HepG2 (cell line): ENCODE measurements at regions not wholly inside any gene's neighbourhood (a gene's known extent, or its start where the extent isn't known, plus 50 kb on each side); places are given as distances from the start of the nearest gene placed in this dataset.
"Not testable (repeated sequence)": the region's sequence is repeated elsewhere in the genome, so short reads cannot be mapped to it uniquely, and the experiment has no call there.

Experiments used
- ATAC-seq: fragments of 200-7000 bp; cut with Tn5 transposase; 3 replicates; pipeline ENCODE4 v1.9.1; 2020; ENCODE audit warnings: mild to moderate bottlenecking, moderate library complexity
- BruUV-seq: library from RNA; stranded (reverse); fragments of 400-500 nt; replicated peaks from 2 replicates; lab custom pipeline; 2021; lab: Mats Ljungman, UMichigan
- CTCF ChIA-PET: fragments of 300-600 bp; formaldehyde crosslinking; extraction: SDS; loops from one replicate; lab custom pipeline; 2021; ENCODE audit warnings: low total read pairs, inconsistent platforms, low intra/inter-chr PET ratio; lab: Yijun Ruan, JAX
- POLR2A ChIA-PET: fragments of 350-600 bp; sonication (Branson Sonifier 250); formaldehyde crosslinking; loops from one replicate; lab custom pipeline; 2020; ENCODE audit warnings: antibody characterized with exemption, inconsistent platforms; lab: Yijun Ruan, JAX
- DNase-seq: peaks from one replicate; pipeline ENCODE4 v3.0.0-alpha.2; 2015; ENCODE audit warnings: low spot score
- FAIRE-seq: peaks from 3 replicates; lab custom pipeline; 2011; peaks lifted over from hg19 to GRCh38; lab: Jason Lieb, UNC
- H2AFZ ChIP-seq: one replicate; pipeline ENCODE4 v1.6.1; 2011; ENCODE audit warnings: low read length, inconsistent platforms
- H3K27ac ChIP-seq: fragments of 300-600 bp; 3 replicates; pipeline ENCODE4 v1.8.0; 2011; ENCODE audit warnings: mixed run types, mild to moderate bottlenecking, mixed read lengths, low read length, inconsistent platforms; ENCODE audit not compliant: insufficient read depth; ENCODE audit errors: extremely low read length
- H3K27me3 ChIP-seq, 2 experiments: fragments of 200-600 bp in 1 of 2; 2 replicates in 1 of 2; 3 replicates in 1 of 2; pipeline versions ENCODE4 v1.6.0 to v1.8.0; 2011; ENCODE audit warnings: low read length in 2 of 2, mild to moderate bottlenecking in 2 of 2, moderate library complexity in 2 of 2, inconsistent platforms in 1 of 2; ENCODE audit not compliant: insufficient read depth in 2 of 2, control insufficient read depth in 1 of 2
- H3K36me3 ChIP-seq, 2 experiments: fragments of 200-600 bp in 1 of 2; replicated peaks in 1 of 2; 2 replicates in 1 of 2; 3 replicates in 1 of 2; pipeline versions ENCODE4 v1.5.1 to v1.8.0; 2011; ENCODE audit warnings: low read length in 2 of 2, inconsistent platforms in 1 of 2; ENCODE audit not compliant: insufficient read depth in 2 of 2, control insufficient read depth in 1 of 2
- H3K4me1 ChIP-seq: 2 replicates; pipeline ENCODE4 v1.5.1; 2012; ENCODE audit warnings: low read length, inconsistent platforms; ENCODE audit not compliant: insufficient read depth
- H3K4me2 ChIP-seq: 2 replicates; pipeline ENCODE4 v1.6.0; 2011; ENCODE audit warnings: low read depth, low read length, inconsistent platforms
- H3K4me3 ChIP-seq, 3 experiments: fragments of 200-600 bp in 1 of 3; sonication (generic), shearing (Covaris generic) in 1 of 3; replicated peaks in 1 of 3; 2 replicates each; pipeline ENCODE4 v1.5.1; 2011 to 2016; ENCODE audit warnings: low read length in 3 of 3, inconsistent platforms in 2 of 3, low read depth in 2 of 3, mild to moderate bottlenecking in 2 of 3, control low read depth in 1 of 3, mixed read lengths in 1 of 3; ENCODE audit not compliant: insufficient read depth in 1 of 3
- H3K79me2 ChIP-seq: one replicate; pipeline ENCODE4 v1.6.1; 2011; ENCODE audit warnings: low read length, inconsistent platforms; ENCODE audit not compliant: insufficient read depth
- H3K9ac ChIP-seq: 2 replicates; pipeline ENCODE4 v1.6.0; 2011; ENCODE audit warnings: mild to moderate bottlenecking, low read depth, low read length, inconsistent platforms; ENCODE audit not compliant: insufficient read depth
- H3K9me3 ChIP-seq: 2 replicates; pipeline ENCODE4 v1.5.1; 2012; ENCODE audit warnings: mild to moderate bottlenecking, low read length
- H4K20me1 ChIP-seq: 2 replicates; pipeline ENCODE4 v1.6.0; 2011; ENCODE audit warnings: inconsistent platforms, mild to moderate bottlenecking, low read length, moderate library complexity; ENCODE audit not compliant: insufficient read depth
- ZNF672 ChIP-seq: sonication (generic); formaldehyde crosslinking; IDR thresholded peaks from 2 replicates; pipeline ENCODE4 v1.8.1; 2022; ENCODE audit warnings: missing genetic modification reagents
- ZNF737 ChIP-seq: sonication (generic); formaldehyde crosslinking; IDR thresholded peaks from 2 replicates; pipeline ENCODE4 v1.5.0; 2020; ENCODE audit warnings: missing genetic modification reagents, mild to moderate bottlenecking, borderline replicate concordance
- WGBS: methylation state at CpG from one replicate; pipeline ENCODE4 v1.1.6; 2017; ENCODE audit warnings: low lambda C conversion rate; 5-methylcytosine and 5-hydroxymethylcytosine counted together
- in situ Hi-C: cut with HindIII; loops from 2 replicates; pipeline ENCODE4 v1.10.0; 2017; ENCODE audit warnings: low pct_unique_long_range_greater_than_20kb; ENCODE audit not compliant: extremely low pct_ligation_motif_present
- intact Hi-C: fragments of 100-400 bp; cut with micrococcal nuclease; formaldehyde crosslinking; loops from one replicate; pipeline ENCODE4 v1.10.0; 2022; ENCODE audit not compliant: unreplicated experiment
- TF ChIP-seq, protein P1 (sequence below): sonication (generic); formaldehyde crosslinking; IDR thresholded peaks from one replicate; pipeline ENCODE4 v1.5.1; 2020; ENCODE audit warnings: mild to moderate bottlenecking, missing genetic modification reagents; ENCODE audit errors: not compliant biosample characterization

DNA sequence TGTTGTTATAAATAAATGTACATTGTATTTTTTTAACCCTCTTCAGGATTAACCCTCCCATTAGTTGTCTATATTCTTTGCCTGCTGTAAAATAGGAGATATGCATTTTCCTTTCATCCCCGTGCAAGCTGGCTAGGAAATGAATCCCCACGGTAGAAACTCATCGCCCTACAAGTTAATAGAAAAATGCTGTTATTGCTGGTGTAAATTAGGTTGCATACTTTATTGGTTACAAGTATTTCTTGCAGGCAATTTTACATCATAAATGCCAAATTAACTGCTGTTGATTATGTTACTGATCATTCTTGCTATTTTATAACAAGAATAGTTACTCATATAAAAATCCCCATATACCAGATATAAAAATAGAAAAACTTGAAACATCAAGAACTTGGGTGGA lies 454.2 kb upstream of the KLF6 start:
- ChIA-PET CTCF (no interaction called here), POLR2A (no interaction called here)
- no peak for DNase-seq
- 0 out of 5 replicates have a peak, but pooled peaks cover 0 to 6% of the 10 kb centered on the region in 2 experiments for H3K27me3 ChIP-seq
- no peak overlapping the region for H2AFZ ChIP-seq
- H3K9me3 ChIP-seq = no peaks in the 10 kb centered on the region
- in situ Hi-C loops (no loop called here), intact Hi-C loops (no loop called here)
- TF ChIP-seq, protein P1, sequence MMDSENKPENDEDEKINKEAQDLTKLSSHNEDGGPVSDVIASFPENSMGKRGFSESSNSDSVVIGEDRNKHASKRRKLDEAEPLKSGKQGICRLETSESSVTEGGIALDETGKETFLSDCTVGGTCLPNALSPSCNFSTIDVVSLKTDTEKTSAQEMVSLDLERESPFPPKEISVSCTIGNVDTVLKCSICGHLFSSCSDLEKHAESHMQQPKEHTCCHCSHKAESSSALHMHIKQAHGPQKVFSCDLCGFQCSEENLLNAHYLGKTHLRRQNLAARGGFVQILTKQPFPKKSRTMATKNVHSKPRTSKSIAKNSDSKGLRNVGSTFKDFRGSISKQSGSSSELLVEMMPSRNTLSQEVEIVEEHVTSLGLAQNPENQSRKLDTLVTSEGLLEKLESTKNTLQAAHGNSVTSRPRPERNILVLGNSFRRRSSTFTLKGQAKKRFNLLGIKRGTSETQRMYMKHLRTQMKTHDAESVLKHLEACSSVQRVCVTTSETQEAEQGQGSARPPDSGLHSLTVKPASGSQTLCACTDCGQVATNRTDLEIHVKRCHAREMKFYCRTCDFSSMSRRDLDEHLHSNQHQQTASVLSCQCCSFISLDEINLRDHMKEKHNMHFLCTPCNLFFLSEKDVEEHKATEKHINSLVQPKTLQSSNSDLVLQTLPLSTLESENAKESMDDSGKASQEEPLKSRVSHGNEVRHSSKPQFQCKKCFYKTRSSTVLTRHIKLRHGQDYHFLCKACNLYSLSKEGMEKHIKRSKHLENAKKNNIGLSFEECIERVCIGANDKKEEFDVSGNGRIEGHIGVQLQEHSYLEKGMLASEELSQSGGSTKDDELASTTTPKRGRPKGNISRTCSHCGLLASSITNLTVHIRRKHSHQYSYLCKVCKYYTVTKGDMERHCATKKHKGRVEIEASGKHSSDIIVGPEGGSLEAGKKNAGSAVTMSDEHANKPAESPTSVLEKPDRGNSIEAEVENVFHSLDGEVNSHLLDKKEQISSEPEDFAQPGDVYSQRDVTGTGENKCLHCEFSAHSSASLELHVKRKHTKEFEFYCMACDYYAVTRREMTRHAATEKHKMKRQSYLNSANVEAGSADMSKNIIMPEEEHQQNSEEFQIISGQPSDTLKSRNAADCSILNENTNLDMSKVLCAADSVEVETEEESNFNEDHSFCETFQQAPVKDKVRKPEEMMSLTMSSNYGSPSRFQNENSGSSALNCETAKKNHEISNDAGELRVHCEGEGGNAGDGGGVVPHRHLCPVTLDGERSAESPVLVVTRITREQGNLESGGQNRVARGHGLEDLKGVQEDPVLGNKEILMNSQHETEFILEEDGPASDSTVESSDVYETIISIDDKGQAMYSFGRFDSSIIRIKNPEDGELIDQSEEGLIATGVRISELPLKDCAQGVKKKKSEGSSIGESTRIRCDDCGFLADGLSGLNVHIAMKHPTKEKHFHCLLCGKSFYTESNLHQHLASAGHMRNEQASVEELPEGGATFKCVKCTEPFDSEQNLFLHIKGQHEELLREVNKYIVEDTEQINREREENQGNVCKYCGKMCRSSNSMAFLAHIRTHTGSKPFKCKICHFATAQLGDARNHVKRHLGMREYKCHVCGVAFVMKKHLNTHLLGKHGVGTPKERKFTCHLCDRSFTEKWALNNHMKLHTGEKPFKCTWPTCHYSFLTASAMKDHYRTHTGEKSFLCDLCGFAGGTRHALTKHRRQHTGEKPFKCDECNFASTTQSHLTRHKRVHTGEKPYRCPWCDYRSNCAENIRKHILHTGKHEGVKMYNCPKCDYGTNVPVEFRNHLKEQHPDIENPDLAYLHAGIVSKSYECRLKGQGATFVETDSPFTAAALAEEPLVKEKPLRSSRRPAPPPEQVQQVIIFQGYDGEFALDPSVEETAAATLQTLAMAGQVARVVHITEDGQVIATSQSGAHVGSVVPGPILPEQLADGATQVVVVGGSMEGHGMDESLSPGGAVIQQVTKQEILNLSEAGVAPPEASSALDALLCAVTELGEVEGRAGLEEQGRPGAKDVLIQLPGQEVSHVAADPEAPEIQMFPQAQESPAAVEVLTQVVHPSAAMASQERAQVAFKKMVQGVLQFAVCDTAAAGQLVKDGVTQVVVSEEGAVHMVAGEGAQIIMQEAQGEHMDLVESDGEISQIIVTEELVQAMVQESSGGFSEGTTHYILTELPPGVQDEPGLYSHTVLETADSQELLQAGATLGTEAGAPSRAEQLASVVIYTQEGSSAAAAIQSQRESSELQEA (CRISPR knock-in tag) = no peak
- no peak for TF ChIP-seq ZNF672 (CRISPR knock-in tag)
- TF ChIP-seq ZNF737 (CRISPR knock-in tag) = no peak
- H3K36me3 ChIP-seq = no peaks in the 10 kb centered on the region
- H4K20me1 ChIP-seq = no peaks in the 10 kb centered on the region
- no peak overlapping the region for H3K27ac ChIP-seq
- no peaks in the 10 kb centered on the region for H3K4me1 ChIP-seq
- no peak for FAIRE-seq
- H3K9ac ChIP-seq = no peak overlapping the region
- H3K4me2 ChIP-seq = no peak overlapping the region
- no peak overlapping the region for H3K4me3 ChIP-seq
- H3K79me2 ChIP-seq = no peaks in the 10 kb centered on the region
- ATAC-seq = no peak
- BruUV-seq = no TSS peak
- 2% methylated on average over 3 of the region's 3 CpGs for WGBS

DNA sequence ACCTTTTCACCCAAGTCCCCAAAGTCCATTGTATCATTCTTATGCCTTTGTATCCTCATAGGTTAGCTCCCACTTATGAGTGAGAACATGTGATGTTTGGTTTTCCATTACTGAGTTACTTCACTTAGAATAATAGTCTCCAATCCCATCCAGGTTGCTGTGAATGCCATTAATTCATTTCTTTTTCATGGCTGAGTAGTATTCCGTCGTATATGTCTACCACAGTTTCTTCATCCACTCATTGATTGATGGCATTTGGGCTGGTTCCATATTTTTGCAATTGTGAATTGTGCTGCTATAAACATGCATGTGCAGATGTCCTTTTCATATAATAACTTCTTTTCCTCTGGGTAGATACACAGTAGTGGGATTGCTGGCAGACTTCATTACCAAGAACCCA lies 451.9 kb upstream of the KLF6 start:
- H3K4me2 ChIP-seq, intact Hi-C loops, H2AFZ ChIP-seq, CTCF ChIA-PET, H3K4me3 ChIP-seq, H3K79me2 ChIP-seq, FAIRE-seq, POLR2A ChIA-PET, H3K36me3 ChIP-seq, in situ Hi-C loops, ATAC-seq, H4K20me1 ChIP-seq, H3K9me3 ChIP-seq, H3K27me3 ChIP-seq, BruUV-seq, H3K27ac ChIP-seq, DNase-seq, H3K9ac ChIP-seq, H3K4me1 ChIP-seq: not testable (repeated sequence)
- 4% methylated on average over 2 of the region's 2 CpGs for WGBS
